WERI-Rb-1 (cell line): ENCODE measurements at regions not wholly inside any gene's neighbourhood (a gene's known extent, or its start where the extent isn't known, plus 50 kb on each side); places are given as distances from the start of the nearest gene placed in this dataset.

ENCODE experiments used
- DNase-seq: peaks from one replicate; pipeline ENCODE4 v3.0.0-alpha.2; 2020
- H3K27ac ChIP-seq: fragments of 250-450 bp; sonication (Bioruptor Pico); 2 replicates; pipeline ENCODE4 v1.5.1; 2020; ENCODE audit warnings: mild to moderate bottlenecking, moderate library complexity
- H3K27me3 ChIP-seq: fragments of 250-450 bp; sonication (Bioruptor Pico); 2 replicates; pipeline ENCODE4 v1.5.1; 2021; ENCODE audit warnings: mild to moderate bottlenecking, low read depth, moderate library complexity; ENCODE audit not compliant: insufficient read depth, severe bottlenecking
- H3K36me3 ChIP-seq: fragments of 250-450 bp; sonication (Bioruptor Pico); 2 replicates; pipeline ENCODE4 v1.5.1; 2020; ENCODE audit warnings: mild to moderate bottlenecking, moderate library complexity
- H3K4me3 ChIP-seq: 2 replicates; pipeline ENCODE4 v1.5.1; 2011; ENCODE audit warnings: low read depth, mild to moderate bottlenecking, control low read depth, low read length
- H3K9me3 ChIP-seq: fragments of 250-450 bp; sonication (Bioruptor Pico); 2 replicates; pipeline ENCODE4 v1.5.1; 2021; ENCODE audit warnings: mild to moderate bottlenecking, moderate library complexity; ENCODE audit not compliant: severe bottlenecking
- TF ChIP-seq, protein P1 (sequence below): IDR thresholded peaks from 2 replicates; pipeline ENCODE4 v1.5.1; 2011; ENCODE audit warnings: low read depth, mild to moderate bottlenecking, control low read depth, inconsistent platforms, low read length

DNA sequence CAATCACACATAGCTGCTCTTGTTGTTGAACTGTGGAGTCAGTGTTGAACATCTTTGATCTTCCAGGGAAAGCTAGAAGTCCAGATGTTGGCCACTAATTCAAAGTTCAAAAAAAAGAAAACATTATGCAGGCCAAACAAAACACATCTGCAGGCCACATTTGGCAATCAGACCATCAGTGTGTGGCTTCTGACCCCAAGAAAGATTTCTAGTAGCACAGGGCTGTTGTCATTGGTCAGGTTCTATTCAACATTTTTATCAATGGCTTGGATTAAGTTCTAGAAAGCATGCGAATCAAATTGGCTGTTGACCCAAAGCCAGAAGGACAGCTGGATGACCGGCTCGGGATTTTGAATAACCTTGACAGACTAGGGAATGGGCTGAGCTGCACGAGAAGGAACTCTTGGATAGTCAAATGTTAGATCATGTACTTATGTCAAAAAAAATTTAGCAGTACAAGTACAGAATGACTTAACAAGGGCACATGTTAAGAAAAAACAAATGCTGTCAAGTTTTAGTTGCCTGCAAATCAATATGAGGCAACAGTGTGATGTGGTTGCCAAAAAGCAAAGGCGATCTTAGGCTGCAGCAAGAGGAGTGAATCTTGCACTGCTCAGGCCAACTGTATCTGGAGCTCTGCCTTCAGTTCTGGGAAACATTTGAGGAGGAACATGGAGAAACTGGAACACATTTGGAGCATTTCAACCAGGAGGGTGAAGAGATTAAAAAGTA is 187.6 kb downstream of the RGS9 start:
- TF ChIP-seq, protein P1, sequence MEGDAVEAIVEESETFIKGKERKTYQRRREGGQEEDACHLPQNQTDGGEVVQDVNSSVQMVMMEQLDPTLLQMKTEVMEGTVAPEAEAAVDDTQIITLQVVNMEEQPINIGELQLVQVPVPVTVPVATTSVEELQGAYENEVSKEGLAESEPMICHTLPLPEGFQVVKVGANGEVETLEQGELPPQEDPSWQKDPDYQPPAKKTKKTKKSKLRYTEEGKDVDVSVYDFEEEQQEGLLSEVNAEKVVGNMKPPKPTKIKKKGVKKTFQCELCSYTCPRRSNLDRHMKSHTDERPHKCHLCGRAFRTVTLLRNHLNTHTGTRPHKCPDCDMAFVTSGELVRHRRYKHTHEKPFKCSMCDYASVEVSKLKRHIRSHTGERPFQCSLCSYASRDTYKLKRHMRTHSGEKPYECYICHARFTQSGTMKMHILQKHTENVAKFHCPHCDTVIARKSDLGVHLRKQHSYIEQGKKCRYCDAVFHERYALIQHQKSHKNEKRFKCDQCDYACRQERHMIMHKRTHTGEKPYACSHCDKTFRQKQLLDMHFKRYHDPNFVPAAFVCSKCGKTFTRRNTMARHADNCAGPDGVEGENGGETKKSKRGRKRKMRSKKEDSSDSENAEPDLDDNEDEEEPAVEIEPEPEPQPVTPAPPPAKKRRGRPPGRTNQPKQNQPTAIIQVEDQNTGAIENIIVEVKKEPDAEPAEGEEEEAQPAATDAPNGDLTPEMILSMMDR, result no peak
- H3K27me3 ChIP-seq, result peaks cover 61% of the 10 kb centered on the region
- DNase-seq, result no peak

DNA sequence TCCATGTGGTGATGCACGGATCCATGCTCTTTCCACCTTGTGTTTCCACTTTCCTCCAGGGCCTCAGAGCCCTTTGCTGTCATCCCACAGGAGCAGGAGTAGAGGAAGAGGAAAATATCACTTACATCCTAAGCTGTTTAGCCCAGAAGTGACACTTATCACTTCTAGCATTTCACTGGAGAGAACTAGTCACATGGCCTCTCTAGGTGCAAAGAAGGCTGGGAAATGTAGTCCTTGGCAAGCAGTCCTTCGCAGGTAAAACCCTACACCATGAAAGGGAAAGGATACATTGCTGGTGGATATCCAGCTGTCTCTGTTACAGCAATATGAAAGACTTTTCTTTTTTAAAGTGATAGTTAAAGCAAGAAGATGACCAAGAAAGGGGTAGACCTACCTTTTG is 185.9 kb downstream of the RGS9 start:
- H3K9me3 ChIP-seq, result no peaks in the 10 kb centered on the region
- H3K27ac ChIP-seq, result no peak overlapping the region
- DNase-seq, result no peak
- H3K27me3 ChIP-seq, result peaks cover 48% of the 10 kb centered on the region
- H3K4me3 ChIP-seq, result no peak overlapping the region
- H3K36me3 ChIP-seq, result no peaks in the 10 kb centered on the region
- TF ChIP-seq, protein P1, result no peak

More for the DNA sequence above, 187.6 kb downstream of the RGS9 start:
- Histone ChIP-seq H3K27ac (no peak overlapping the region), H3K9me3 (no peaks in the 10 kb centered on the region), H3K36me3 (no peaks in the 10 kb centered on the region), H3K4me3 (no peak overlapping the region)

DNA sequence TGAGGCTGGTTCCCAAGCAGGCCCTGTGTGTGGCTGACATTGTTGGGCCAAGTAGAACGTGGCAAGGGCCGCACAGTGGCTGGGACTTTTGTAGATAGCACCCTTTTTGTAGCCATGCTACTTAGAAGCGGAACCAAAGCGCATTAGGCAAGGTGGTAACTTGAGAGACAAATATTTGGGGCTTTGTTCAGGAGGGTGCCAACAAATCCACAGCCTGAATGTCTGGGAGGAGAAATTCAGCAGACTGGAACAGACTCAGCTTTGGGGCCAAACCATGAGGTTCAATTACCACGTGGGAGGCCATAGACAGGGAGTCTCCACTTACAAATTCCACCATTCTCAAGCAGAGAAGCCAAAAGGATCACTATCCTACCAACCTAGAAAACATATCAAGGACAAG is 183.7 kb downstream of the RGS9 start:
- DNase-seq, result no peak
- TF ChIP-seq, protein P1, result no peak
- peaks cover 61% of the 10 kb centered on the region for H3K27me3 ChIP-seq
- no peaks in the 10 kb centered on the region for H3K36me3 ChIP-seq
- no peaks in the 10 kb centered on the region for H3K9me3 ChIP-seq
- no peak overlapping the region for H3K4me3 ChIP-seq
- no peak overlapping the region for H3K27ac ChIP-seq

DNA sequence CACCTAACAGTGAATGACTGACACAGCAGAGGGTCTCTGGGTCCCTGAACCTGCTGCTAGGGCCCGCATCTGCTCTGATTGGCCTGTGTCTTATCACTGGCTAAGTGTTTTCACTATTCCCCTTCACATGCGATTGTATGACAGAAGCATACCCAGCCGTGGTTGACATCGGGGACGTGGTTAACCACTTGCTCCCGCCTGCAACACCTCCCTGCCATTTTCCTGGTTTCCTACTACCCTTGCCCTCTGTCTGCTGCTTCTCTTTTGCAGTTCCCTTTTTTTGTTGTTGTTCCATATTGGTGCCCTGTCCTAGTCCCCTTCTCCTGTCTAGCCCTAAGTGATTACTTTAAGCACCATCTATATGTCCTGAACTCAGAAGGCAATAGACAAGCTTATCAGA is 177.0 kb downstream of the RGS9 start:
- TF ChIP-seq, protein P1, result no peak
- H3K9me3 ChIP-seq, result no peaks in the 10 kb centered on the region
- H3K27ac ChIP-seq, result no peak overlapping the region
- no peak for DNase-seq
- H3K36me3 ChIP-seq, result no peaks in the 10 kb centered on the region
- peaks cover 56% of the 10 kb centered on the region for H3K27me3 ChIP-seq
- no peak overlapping the region for H3K4me3 ChIP-seq

DNA sequence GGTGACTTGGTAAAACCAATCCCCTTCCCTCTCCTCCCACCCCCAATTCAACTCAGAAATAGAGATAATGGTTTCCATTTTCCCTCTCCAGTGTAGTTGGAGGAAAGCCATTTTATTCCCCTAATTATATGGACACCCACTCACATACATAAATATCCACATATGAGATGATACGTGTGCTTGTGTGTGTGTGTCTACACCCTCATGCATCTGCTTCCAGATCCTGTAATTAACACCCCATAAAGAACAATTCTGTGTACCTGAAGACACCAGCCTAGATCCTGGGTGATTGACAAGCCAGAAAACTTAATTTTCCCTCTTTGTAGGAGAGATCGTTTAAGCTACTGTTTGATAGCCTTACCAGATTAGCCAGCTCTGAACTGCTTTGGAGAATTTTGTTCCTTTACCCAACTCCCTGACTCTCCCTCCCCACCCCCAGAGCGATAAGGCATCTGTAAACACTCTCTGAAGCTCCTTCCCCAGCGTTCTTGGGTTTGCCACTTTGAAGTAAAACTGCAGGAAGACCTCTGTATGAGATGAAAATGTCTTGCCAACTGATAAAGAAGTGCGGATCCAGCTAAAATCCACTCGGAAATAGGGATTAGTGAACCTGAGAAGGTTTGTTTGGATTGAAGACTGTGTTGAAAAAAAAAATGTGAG is 175.7 kb downstream of the RGS9 start:
- Histone ChIP-seq H3K36me3 (no peaks in the 10 kb centered on the region), H3K9me3 (no peaks in the 10 kb centered on the region), H3K27ac (no peak overlapping the region), H3K27me3 (peaks cover 53% of the 10 kb centered on the region), H3K4me3 (no peak overlapping the region)
- no peak for DNase-seq
- TF ChIP-seq, protein P1, result no peak
